ENCODE measurements at regions not wholly inside any gene's neighbourhood (a gene's known extent, or its start where the extent isn't known, plus 50 kb on each side); places are given as distances from the start of the nearest gene placed in this dataset.

GRCh38 chr11:127632976-127633680, 632.6 kb upstream of the KIRREL3 start:
- TF ChIP-seq POLR2A (IDR thresholded peaks at IDR 0.05): no peak
- TF ChIP-seq CTCF (IDR thresholded peaks at IDR 0.05): no peak

Data from body of pancreas (tissue), 4 donors.